Loucy (cell line): ENCODE measurements at regions not wholly inside any gene's neighbourhood (a gene's known extent, or its start where the extent isn't known, plus 50 kb on each side); places are given as distances from the start of the nearest gene placed in this dataset.

Experiments used
- H2AFZ ChIP-seq: fragments of 200-600 bp; sonication (generic); 2 replicates; pipeline ENCODE4 v1.6.0; 2016; ENCODE audit warnings: antibody characterized with exemption, mild to moderate bottlenecking, low read length, moderate library complexity
- H3F3A ChIP-seq: fragments of 200-600 bp; 2 replicates; pipeline ENCODE4 v1.6.0; 2016; ENCODE audit warnings: antibody characterized with exemption, low read depth, mild to moderate bottlenecking
- H3K27me3 ChIP-seq: fragments of 200-600 bp; sonication (generic); 2 replicates; pipeline ENCODE4 v1.6.1; 2014; ENCODE audit warnings: low read length, mild to moderate bottlenecking; ENCODE audit not compliant: insufficient read depth, poor library complexity, severe bottlenecking
- H3K36me3 ChIP-seq: fragments of 200-600 bp; sonication (generic); 2 replicates; pipeline ENCODE4 v1.6.1; 2016; ENCODE audit warnings: low read length; ENCODE audit not compliant: insufficient read depth
- H3K4me1 ChIP-seq: fragments of 200-600 bp; sonication (generic); 2 replicates; pipeline ENCODE4 v1.5.1; 2014; ENCODE audit warnings: low read length, mild to moderate bottlenecking; ENCODE audit not compliant: insufficient read depth, poor library complexity, severe bottlenecking
- H3K4me2 ChIP-seq: fragments of 200-600 bp; sonication (generic); 2 replicates; pipeline ENCODE4 v1.6.0; 2014; ENCODE audit warnings: antibody characterized with exemption, low read length, low read depth, mild to moderate bottlenecking; ENCODE audit not compliant: poor library complexity, severe bottlenecking
- H3K4me3 ChIP-seq: fragments of 200-600 bp; sonication (generic); 2 replicates; pipeline ENCODE4 v1.5.1; 2014; ENCODE audit warnings: low read length, mild to moderate bottlenecking, mixed read lengths; ENCODE audit not compliant: poor library complexity, severe bottlenecking
- H3K79me2 ChIP-seq: fragments of 200-600 bp; sonication (generic); 2 replicates; pipeline ENCODE4 v1.6.1; 2014; ENCODE audit warnings: low read length; ENCODE audit not compliant: insufficient read depth
- H3K9ac ChIP-seq: fragments of 200-600 bp; sonication (generic); 2 replicates; pipeline ENCODE4 v1.6.0; 2014; ENCODE audit warnings: mild to moderate bottlenecking, low read depth, low read length, moderate library complexity; ENCODE audit not compliant: poor library complexity, severe bottlenecking
- H3K9me2 ChIP-seq: fragments of 200-600 bp; sonication (generic); replicated peaks from 2 replicates; pipeline ENCODE4 v1.6.1; 2016; ENCODE audit warnings: low read depth, low read length, mixed read lengths
- H3K9me3 ChIP-seq: fragments of 200-600 bp; sonication (generic); 2 replicates; pipeline ENCODE4 v1.6.1; 2014; ENCODE audit warnings: mild to moderate bottlenecking, antibody characterized with exemption, low read length, low read depth; ENCODE audit not compliant: insufficient read depth
- H4K20me1 ChIP-seq: fragments of 200-600 bp; sonication (generic); 2 replicates; pipeline ENCODE4 v1.6.0; 2014; ENCODE audit warnings: antibody characterized with exemption, low read length, mild to moderate bottlenecking; ENCODE audit not compliant: insufficient read depth, poor library complexity, severe bottlenecking
- CTCF ChIP-seq: fragments of 200-600 bp; sonication (generic); conservative IDR thresholded peaks from 2 replicates; pipeline ENCODE4 v1.5.1; 2014; ENCODE audit warnings: mild to moderate bottlenecking, antibody characterized with exemption, low read length
- EZH2phosphoT487 ChIP-seq: fragments of 200-600 bp; IDR thresholded peaks from 2 replicates; pipeline ENCODE4 v1.6.1; 2018; ENCODE audit warnings: antibody characterized with exemption, mild to moderate bottlenecking, moderate library complexity, borderline replicate concordance

- Histone ChIP-seq H3K4me3 (no peak overlapping the region), H4K20me1 (no peaks in the 10 kb centered on the region), H3F3A (no peaks in the 10 kb centered on the region), H3K9me3 (no peaks in the 10 kb centered on the region), H3K4me1 (no peaks in the 10 kb centered on the region), H3K36me3 (no peaks in the 10 kb centered on the region), H2AFZ (no peak overlapping the region), H3K79me2 (no peaks in the 10 kb centered on the region), H3K9me2 (no peaks in the 10 kb centered on the region), H3K4me2 (no peak overlapping the region), H3K9ac (no peak overlapping the region), H3K27me3 (no peaks in the 10 kb centered on the region)
- no peak for TF ChIP-seq CTCF
- no peak for TF ChIP-seq EZH2phosphoT487
Observed at GRCh38 chr13:54912367-54912766, 1883.8 kb downstream of the OLFM4 start.

DNA sequence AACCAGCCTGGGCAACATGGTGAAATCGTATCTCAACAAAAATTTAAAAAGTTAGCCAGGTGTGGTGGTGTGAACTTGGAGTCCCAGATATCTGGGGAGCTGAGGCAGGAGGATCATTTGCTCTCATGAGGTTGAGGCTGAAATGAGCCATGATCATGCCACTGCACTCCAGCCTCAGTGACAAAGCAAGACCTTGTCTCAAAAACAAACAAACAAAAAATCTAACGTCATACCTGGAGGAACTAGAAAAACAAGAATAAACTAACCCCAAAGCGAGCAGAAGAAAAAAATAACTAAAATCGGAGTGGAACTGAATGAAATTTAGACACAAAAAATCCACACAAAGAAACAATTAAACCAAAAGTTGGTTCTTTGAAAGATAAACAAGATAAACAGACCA, 1885.1 kb downstream of the OLFM4 start:
- H3K4me3 ChIP-seq: no peak overlapping the region
- no peaks in the 10 kb centered on the region for H3K9me2 ChIP-seq
- H3K9ac ChIP-seq: no peak overlapping the region
- no peaks in the 10 kb centered on the region for H4K20me1 ChIP-seq
- H2AFZ ChIP-seq: no peak overlapping the region
- no peaks in the 10 kb centered on the region for H3K36me3 ChIP-seq
- H3K4me1 ChIP-seq: no peaks in the 10 kb centered on the region
- H3K27me3 ChIP-seq: no peaks in the 10 kb centered on the region
- no peak for TF ChIP-seq CTCF
- no peak for TF ChIP-seq EZH2phosphoT487
- no peak overlapping the region for H3K4me2 ChIP-seq
- no peaks in the 10 kb centered on the region for H3K79me2 ChIP-seq
- no peaks in the 10 kb centered on the region for H3K9me3 ChIP-seq
- H3F3A ChIP-seq: no peaks in the 10 kb centered on the region

- no peaks in the 10 kb centered on the region for H4K20me1 ChIP-seq
- H2AFZ ChIP-seq: no peak overlapping the region
- no peak overlapping the region for H3K4me2 ChIP-seq
- no peaks in the 10 kb centered on the region for H3K27me3 ChIP-seq
- H3K36me3 ChIP-seq: no peaks in the 10 kb centered on the region
- H3K79me2 ChIP-seq: no peaks in the 10 kb centered on the region
- no peak overlapping the region for H3K4me3 ChIP-seq
- TF ChIP-seq CTCF (no peak), EZH2phosphoT487 (no peak)
- H3F3A ChIP-seq: no peaks in the 10 kb centered on the region
- H3K9me2 ChIP-seq: no peaks in the 10 kb centered on the region
- H3K4me1 ChIP-seq: no peaks in the 10 kb centered on the region
- no peak overlapping the region for H3K9ac ChIP-seq
- no peaks in the 10 kb centered on the region for H3K9me3 ChIP-seq
Observed at GRCh38 chr13:54927538-54927937, 1898.9 kb downstream of the OLFM4 start.
